GM12874 (cell line): ENCODE measurements at regions not wholly inside any gene's neighbourhood (a gene's known extent, or its start where the extent isn't known, plus 50 kb on each side); places are given as distances from the start of the nearest gene placed in this dataset.

Experiments used
- CTCF ChIP-seq: IDR thresholded peaks from 2 replicates; pipeline ENCODE4 v1.5.1; 2011; ENCODE audit warnings: low read depth, mild to moderate bottlenecking, control low read depth, low read length, moderate library complexity; ENCODE audit not compliant: insufficient read depth

GRCh38 chr5:6107675-6108539 is 270.4 kb downstream of the MED10 start:
- no peak for TF ChIP-seq CTCF

- TF ChIP-seq CTCF, result no peak
Measured at GRCh38 chr5:6106756-6107155, 271.6 kb downstream of the MED10 start.

GRCh38 chr5:6105320-6105719 is 273.0 kb downstream of the MED10 start:
- no peak for TF ChIP-seq CTCF

- no peak for TF ChIP-seq CTCF
Measured at GRCh38 chr5:6096101-6096500, 282.2 kb downstream of the MED10 start.

- no peak for TF ChIP-seq CTCF
Measured at GRCh38 chr5:6090838-6091237, 287.5 kb downstream of the MED10 start.

- TF ChIP-seq CTCF, result no peak
Measured at GRCh38 chr5:6090079-6090654, 288.2 kb downstream of the MED10 start.

- no peak for TF ChIP-seq CTCF
Measured at GRCh38 chr5:6088706-6089105, 289.6 kb downstream of the MED10 start.
